Endometrial microvascular endothelial cells (primary cell): ENCODE measurements at regions not wholly inside any gene's neighbourhood (a gene's known extent, or its start where the extent isn't known, plus 50 kb on each side); places are given as distances from the start of the nearest gene placed in this dataset.

Source experiments
- in situ Hi-C: cut with HindIII; loops from 2 replicates; pipeline ENCODE4 v1.10.0; 2017; ENCODE audit warnings: low sequenced_read_pairs, low pct_unique_long_range_greater_than_20kb; ENCODE audit errors: inconsistent ontology term

DNA sequence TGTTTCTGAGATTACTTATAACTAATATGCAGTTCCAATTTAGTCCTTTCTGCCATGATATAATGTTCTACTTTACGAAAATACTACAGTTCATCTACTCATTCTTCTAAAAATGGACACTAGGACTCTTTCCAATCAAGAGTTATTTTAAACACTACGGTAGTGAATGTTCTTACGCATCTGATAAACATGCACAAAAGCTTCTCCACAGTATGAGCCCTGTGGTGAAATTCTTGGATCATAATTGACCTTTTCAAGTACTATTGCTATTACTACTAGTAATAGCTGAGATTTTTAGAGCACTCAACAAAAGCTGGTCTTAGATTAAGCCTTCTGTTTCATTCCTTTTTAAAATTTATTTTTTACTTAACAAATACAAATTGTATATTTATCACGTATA is 106.4 kb downstream of the CH25H start:
- in situ Hi-C loops = no loop called here

DNA sequence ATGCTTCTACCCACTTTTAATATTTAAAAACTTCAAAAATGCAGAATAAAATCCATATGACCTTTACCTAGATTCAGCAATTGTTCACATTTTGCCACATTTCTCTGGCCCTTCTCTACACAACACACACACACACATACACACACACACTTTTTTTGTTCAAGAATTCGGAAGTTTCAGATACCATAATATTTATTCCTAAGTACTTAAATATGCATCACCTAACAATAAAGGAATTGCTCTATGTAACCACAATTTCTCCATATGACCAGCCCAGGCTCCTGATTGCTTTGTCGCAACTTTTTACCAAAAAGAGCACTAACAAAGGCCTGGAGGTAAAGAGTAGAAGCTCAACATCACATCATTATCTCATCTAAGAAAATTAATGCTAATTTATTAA is 106.6 kb downstream of the FAS start:
- in situ Hi-C loops = no loop called here

DNA sequence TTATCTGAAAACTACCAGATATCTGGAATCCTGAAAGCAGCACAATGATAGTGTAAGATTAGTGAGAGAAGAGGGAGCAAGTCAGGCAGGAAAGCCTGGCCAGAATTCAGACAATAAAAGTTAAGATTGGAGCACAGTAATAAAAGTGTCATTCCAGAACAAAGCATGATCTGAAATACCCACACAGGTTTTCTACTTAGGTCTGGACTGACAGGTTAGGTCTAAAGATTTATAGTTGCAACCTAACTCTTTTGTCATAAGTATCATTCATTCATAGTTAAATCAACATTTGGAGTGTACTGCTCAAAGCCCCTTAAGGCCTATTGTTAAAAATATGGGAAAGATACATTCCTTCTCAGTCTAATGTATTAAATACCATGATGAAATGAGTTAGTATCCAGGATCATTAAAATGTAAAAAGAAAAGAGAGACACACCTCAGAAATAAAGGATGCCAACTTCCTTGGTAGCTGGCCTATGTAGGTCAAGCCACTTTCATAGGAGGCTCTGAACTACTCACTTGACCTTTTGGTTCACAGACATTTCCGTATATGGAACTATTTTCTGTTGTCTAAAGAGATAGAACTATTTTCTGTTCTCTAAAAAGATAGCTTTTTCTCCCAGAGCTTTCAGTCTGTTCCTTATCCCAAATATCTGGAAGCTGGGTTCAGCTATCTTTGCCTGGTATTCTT is 105.2 kb downstream of the FAS start:
- in situ Hi-C loops = no loop called here

DNA sequence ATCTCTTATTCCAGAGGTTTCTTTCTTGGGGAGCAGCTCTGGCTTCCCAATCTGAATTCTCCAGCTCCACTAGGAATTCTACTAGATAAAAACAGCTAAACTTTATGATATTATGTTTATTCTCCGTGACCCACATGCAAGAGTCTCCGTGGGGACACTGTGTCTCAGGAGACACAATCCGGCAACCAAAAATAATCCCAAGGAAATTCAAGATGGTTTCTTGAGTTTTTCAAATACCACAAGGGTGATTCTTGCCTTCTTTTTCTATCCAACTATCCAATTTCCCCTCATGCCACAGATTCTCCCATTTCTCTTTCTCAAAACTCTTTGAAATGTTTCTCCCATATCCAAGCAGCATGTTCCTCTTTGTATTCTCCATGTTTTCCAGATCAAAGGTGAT is 103.1 kb downstream of the FAS start:
- in situ Hi-C loops = no loop called here

DNA sequence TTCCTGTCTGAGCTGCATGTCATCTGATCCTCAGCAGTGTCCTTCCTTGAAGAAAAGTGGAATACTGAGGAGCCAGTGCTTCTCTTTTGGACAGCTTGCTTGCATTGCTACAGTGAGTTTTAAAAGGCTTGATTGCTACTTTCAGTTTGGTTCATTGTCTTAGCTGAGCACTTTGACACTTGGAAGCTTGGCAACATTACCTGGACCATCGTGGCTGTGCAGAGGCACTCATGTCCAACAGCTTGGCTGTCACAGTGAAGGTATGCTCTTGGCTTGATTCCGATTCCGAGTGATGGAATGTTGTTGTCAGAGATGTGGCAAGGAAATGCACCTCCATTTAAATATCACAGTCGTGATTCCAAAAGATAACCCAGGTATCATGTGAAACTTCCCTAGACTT is 102.4 kb downstream of the FAS start:
- in situ Hi-C loops = no loop called here

DNA sequence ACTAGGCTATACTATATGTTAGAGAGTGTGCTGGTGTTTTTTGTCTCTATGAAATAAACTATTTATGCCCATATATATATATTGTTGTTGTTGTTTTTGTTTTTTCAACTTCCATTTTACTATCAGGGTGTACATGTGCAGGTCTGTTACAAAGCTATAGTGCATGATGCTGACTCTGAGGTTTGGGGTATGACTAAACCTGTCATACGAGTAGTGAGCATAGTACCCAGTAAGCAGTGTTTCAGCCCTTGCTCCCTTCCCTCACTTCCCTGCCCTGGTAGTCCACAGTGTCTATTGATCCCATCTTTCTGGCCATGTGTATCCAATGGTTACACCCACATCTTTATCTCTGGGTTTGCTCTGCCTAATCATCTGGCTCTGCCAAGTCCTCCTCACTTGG is 101.8 kb downstream of the FAS start:
- in situ Hi-C loops = no loop called here

DNA sequence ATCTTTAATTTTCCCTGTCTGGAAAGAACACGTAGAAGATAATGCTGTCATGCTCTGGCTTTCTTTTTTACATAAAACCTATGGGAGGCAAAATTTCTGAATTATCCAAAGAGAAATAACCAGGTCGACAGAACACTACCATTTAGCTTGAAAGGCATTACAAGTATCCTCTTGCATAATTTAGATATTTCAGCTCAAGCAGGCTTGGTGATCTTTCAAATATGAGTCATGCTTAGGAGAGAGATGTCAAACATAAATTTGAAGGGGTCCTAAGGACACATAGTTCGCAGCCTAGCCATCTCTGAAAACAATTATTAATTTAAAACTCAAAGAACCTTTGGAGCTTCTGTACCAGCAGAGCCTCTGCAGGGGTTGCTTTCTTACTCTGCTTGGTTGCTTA is 100.9 kb downstream of the FAS start:
- in situ Hi-C loops = no loop called here

DNA sequence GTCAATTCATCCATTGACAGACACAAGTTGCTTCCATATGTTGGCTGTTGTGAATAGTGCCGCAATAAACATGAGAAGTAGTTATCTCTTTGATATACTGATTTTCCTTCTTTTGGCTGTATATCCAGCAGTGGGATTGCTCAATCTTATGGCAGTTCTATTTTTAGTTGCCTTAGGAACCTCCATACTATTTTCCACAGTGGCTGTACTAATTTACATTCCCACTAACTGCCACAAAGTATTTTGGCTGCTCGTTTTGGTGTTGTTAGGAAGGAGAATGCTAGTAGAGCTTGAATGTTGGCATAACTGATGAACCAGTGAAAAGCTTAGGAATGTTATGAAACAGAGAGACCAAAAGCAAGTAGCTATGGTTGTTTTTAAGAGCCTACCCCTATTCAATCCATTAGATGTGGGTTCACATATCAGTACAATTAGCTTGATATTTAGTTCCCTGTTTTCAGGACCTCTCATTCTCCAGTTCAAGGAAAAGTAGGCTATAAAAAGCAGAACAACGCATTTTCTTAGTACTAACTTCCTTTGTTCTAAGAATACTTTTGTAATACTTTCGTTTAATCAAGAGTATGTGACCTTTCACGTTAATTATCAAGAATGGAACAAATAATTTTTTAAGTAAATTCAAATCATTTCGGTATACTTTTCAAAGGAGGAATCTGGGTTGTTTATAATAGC is 100.3 kb downstream of the FAS start:
- in situ Hi-C loops = no loop called here

DNA sequence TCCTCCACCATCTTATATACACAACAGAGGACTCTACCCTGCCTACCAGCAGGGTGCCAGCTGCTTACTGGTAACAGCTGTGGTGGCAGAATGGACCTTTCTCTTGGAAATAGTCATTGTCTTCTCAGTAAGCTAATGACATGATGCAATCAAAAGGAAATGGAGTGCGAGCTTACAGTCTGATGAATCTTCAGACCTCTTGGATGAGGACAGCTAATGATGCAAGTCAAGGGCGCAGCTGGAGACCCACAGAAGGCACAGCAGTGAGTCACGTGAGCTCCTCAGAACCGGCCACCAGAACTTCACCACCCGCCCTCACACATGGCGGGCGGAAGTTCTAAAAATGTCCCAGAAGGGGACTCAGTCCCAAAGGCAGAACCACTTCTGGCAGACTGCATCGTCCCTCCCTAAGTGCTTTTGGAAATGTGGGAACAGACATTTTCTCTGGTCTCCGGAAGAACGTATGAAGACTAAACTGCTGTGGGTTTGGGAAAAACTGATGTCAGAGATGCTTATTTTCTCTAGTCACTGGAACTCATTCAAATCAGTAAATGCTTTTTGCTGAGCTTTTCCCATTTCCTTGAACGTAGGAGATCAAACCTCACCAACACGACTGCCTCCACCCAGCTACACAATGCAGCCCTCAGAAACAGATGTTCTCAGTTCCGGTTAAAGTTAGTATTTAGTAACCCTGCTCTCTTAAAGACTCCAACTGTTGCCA is 96.4 kb downstream of the FAS start:
- in situ Hi-C loops = no loop called here

DNA sequence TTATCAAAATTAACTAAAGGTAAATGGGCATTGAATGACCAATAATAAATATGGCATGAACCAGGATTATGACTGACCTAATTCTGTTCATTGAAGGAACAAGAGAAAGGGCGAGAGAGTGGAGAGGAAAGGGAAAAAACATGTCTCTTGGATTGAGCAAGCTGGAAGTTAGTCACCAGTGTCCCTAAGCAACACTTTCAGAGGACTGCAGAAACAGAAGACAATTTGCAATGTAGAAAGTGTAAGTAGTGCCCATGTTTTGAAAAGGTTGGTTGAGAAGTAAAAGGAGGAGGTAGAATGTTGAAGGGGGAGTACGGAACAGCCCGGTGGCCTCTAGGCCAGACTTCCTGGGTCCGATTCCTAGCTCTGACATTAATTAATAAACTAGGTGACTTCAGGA is 94.6 kb downstream of the FAS start:
- in situ Hi-C loops = no loop called here

DNA sequence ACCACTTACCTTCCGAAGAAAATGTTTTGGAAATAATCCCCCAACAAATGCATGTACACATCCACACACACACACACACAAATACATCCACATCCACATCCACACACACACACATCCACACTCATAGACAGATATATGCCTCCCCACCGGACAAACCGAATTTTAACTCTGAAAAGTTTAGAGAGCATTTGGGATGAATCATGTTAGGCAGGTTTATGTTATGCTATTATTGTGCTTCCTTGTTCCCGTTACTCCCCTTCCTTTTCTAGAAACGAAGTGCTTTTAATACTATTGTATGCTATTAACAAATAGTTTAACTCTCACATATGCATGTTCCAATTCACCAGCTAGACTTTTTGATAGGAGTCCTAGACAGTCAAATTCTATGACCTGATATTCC is 91.5 kb downstream of the FAS start:
- in situ Hi-C loops = no loop called here

DNA sequence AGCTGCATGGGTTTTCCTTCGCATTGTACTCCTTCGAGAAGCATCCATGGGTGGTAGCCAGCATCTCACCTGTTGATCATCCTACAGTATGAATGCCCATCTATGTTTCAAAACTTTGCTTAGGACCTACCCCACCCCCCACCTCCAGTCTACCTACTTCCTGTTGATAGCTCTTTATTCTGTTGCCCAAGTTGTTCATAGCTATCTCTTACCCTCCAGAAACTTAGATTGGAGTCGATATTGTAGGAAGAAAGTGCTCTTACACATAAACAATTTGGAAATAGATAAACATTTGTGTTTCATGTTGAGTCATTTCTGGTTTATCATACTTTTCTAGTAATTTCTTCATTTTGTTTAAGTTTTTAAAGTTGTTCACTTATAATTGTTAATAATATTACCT is 90.1 kb downstream of the FAS start:
- in situ Hi-C loops = no loop called here

DNA sequence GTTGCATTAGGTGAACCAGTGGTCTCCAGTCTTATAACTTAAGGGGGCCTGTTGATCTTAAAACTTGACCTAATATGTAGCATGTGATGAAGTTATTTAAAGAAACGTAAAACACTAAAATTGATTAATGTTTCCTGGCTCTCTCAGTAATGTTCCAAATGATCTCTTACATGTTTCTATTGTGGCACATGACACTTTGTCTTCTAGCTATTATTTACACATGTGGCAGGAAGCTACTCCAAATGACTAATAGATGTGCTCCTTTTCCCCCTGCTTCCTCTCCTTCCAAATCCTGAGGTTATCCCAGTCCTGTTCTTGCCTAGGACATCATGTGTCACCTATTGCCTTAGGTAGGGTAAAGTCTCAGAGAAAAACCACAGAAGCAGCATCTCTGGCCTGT is 89.4 kb downstream of the FAS start:
- in situ Hi-C loops = no loop called here

DNA sequence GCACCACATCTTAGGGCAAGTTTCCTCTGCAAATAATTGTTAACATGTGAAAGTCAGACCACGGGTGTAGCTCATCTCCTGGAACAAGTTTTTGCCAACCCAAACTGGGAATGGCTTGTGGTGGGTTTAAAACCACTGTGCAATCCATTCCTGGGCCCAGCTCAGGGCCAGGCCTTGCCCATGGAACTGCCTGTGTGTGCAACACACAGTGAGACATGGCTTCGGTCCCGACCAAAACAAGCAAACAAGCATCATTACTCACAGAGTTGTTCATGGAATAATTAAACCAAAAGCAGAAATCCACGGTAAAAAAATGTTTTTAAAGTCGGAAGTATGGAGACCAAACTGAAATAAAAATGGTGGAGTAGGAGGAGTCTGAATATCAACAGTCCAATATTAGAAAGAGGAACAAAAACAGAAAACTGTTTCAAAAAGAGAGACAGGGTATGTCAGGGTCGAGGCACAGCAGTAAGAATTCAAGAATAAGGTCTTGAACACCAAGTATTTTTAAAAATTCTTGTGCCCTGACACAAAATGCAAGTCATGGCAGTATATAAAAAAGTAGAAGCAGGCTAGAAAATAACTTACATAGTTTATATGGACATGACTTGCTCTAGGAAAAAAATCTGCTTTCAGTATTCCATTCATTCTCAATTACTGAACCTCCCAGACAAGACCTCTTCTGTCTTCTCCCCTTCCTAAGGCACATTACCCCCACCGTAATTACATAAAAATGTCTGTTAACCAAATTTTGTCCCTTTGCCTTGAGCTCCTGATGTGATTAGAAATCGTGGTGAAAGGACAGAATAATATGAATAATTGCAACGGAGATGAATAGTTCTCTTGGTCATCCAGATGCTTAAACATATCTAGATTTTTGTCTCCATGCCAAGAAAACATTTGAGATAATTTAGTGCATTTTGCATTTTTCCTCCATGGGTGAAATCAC is 88.4 kb downstream of the FAS start:
- in situ Hi-C loops = no loop called here

DNA sequence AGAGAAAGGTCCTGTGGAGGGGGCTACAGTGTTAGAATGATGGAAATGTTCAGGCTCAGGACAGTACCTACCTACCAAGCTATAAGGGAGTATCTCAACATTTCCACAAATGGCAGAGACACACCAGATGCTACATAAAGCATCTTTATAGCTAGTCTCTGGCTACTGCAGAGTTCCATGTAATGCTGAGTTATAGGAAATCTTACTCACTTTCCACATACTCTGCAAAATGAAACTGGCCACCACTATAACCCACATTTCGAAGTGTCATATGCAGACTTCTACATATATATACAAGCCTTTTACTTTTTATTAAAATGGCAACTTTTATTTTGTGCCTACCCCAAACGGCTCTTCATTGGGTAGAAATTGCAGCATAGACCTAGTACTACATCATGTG is 85.5 kb downstream of the FAS start:
- in situ Hi-C loops = no loop called here

DNA sequence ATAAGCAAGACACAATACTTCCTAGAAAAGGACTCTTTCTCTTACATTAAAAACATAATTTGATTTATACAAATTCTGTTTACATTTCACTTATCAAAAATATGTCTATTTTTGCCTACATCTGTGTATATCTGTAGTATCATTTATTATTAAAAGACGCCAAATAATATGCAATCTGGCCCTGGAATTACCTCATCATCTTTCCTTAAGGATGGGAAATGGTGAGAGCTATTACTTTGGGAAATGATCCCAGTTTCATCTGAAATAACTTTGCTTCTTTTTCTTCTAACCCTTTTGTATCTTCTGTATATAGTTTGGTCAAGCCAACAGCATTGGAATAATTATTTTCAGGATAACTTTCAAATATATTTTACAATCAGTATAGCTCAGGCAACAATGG is 85.0 kb downstream of the FAS start:
- in situ Hi-C loops = no loop called here

DNA sequence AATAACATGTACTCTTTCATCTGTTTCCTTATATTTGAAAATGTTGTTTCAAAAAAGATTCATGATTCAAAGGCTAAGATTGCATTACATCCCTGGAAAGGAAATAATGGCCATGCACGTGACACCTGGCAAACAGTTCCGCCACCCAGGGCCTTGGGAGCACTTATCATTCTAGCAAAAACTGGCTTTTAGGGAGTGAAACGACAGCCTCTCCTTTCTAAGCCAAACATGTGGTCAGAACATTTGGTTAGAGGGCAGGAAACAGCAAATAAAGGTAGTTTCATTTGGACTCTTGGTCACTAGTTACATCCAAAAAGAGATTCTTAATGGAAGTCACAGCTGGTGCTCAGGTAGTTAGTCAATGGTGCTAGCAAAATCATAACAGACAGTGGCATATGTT is 83.5 kb downstream of the FAS start:
- in situ Hi-C loops = loop anchor here (25.0 kb wide), 1 partner anchor 237 kb away; no protein-coding TSS in a partner anchor

DNA sequence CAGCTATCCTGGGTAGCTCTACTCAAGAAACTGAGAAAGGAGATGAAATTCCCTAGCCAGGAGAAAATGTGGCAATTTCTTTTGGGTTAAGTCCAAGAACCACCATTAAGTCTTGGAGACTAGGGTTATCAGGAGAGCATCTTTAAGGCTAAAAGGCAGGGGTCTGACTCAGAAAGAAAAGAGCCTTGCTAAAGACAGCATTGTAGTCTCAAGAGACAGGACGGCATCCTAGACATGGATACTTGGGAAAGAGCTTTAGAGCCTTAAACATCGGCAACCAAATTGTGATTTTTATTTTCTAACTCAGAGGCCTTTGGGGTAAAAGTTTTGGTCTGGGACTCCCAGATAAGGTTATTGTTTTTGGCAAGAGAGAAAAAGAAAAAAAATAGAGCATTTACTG is 83.1 kb downstream of the FAS start:
- in situ Hi-C loops = loop anchor here (25.0 kb wide), 1 partner anchor 236 kb away; no protein-coding TSS in a partner anchor

DNA sequence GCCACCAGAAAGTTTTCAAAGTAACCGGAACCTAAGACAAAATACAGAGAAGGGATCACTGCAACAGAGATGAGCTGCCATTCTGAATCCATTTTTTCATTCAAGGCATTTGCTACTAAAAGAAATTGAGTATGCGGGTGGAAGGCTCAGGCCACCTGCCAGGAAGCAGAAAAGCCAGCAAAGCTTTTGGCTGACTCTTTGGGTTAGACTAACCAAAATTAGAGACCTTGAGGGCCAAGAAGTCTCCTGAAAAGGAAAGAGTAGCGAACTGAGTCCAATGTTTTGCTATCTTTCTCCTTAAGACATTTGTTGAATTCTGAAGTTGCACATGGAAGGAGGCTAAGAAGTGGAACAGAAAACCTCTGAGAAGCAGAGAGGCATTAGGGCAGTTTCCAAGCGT is 79.0 kb downstream of the FAS start:
- in situ Hi-C loops = loop anchor here (25.0 kb wide), 1 partner anchor 232 kb away; no protein-coding TSS in a partner anchor
